Testis (tissue), 2 donors: ENCODE measurements at regions not wholly inside any gene's neighbourhood (a gene's known extent, or its start where the extent isn't known, plus 50 kb on each side); places are given as distances from the start of the nearest gene placed in this dataset.
"Not testable (repeated sequence)": the region's sequence is repeated elsewhere in the genome, so short reads cannot be mapped to it uniquely, and the experiment has no call there.

Experiments
- DNase-seq: peaks from one replicate; pipeline ENCODE4 v3.0.0-alpha.2; 2019
- H3K27ac ChIP-seq, 2 donors: fragments of 200-600 bp; sonication (generic); one replicate each; pipeline ENCODE4 v1.5.1; 2019
- H3K27me3 ChIP-seq: fragments of 200-600 bp; sonication (generic); one replicate; pipeline ENCODE4 v1.5.1; 2019
- H3K36me3 ChIP-seq: fragments of 200-600 bp; sonication (generic); one replicate; pipeline ENCODE4 v1.5.1; 2017; ENCODE audit warnings: low read depth; ENCODE audit errors: missing control alignments
- H3K4me1 ChIP-seq: fragments of 200-600 bp; sonication (generic); one replicate; pipeline ENCODE4 v1.5.1; 2019
- H3K4me3 ChIP-seq, 2 donors: fragments of 200-600 bp; sonication (generic); one replicate each; pipeline ENCODE4 v1.5.1; 2017 to 2019
- H3K9me3 ChIP-seq: fragments of 200-600 bp; sonication (generic); one replicate; pipeline ENCODE4 v1.5.1; 2017
- POLR2A ChIP-seq: fragments of 450-650 bp; IDR thresholded peaks from one replicate; pipeline ENCODE4 v1.6.1; 2017; ENCODE audit warnings: antibody characterized with exemption, mild to moderate bottlenecking, moderate library complexity
- WGBS, 2 donors: methylation state at CpG; one replicate each; pipeline ENCODE4 v1.1.5; 2018; 5-methylcytosine and 5-hydroxymethylcytosine counted together
- intact Hi-C: fragments of 100-400 bp; cut with DNase I; formaldehyde crosslinking; loops from one replicate; pipeline ENCODE4 v1.15.1; 2023; ENCODE audit warnings: low total_unique reads
- TF ChIP-seq, protein P1 (sequence below), 3 experiments: fragments of 450-650 bp in 2 of 3; fragments of 200-600 bp in 1 of 3; sonication (generic) in 1 of 3; IDR thresholded peaks; one replicate each; pipeline ENCODE4 v1.5.1; 2016 to 2019; ENCODE audit warnings: antibody characterized with exemption in 3 of 3, mild to moderate bottlenecking in 2 of 3, moderate library complexity in 1 of 3

DNA sequence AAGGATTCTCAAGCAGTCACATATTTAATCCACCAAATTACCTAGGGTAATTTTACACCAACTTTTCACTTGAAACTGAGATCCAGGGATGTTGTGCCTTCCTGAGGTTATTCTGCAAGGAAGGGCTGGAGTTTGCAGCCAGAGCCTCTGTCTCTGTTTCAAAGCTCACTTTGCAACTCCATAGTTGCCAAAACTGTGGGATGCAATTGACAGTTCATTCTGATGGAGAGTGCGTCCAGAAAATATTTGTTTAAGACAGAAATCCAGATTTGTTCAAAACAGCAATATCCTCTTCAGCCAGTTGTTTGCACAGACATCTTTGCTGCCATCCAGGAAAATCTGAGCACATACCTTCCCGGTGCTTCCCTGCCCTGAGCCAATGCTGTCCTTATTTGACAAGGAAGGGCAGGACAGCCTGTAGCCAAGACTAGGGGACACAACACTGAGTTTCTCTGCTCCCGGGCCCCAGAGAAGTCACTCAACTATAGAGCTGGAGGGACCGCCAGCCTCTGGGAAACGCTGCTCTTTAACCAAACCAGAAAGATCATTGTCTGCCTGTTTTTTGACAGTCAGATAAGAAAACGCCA is 297.4 kb downstream of the HIVEP2 start:
- H3K4me3 ChIP-seq: no peak overlapping the region
- no peak overlapping the region for H3K27ac ChIP-seq
- no peaks in the 10 kb centered on the region for H3K9me3 ChIP-seq
- no peaks in the 10 kb centered on the region for H3K4me1 ChIP-seq
- intact Hi-C loops: no loop called here
- 53% methylated on average over 5 to 6 of the region's 6 CpGs for WGBS, 2 donors
- no peaks in the 10 kb centered on the region for H3K27me3 ChIP-seq
- DNase-seq: no peak
- H3K36me3 ChIP-seq: no peaks in the 10 kb centered on the region
- TF ChIP-seq, protein P1, sequence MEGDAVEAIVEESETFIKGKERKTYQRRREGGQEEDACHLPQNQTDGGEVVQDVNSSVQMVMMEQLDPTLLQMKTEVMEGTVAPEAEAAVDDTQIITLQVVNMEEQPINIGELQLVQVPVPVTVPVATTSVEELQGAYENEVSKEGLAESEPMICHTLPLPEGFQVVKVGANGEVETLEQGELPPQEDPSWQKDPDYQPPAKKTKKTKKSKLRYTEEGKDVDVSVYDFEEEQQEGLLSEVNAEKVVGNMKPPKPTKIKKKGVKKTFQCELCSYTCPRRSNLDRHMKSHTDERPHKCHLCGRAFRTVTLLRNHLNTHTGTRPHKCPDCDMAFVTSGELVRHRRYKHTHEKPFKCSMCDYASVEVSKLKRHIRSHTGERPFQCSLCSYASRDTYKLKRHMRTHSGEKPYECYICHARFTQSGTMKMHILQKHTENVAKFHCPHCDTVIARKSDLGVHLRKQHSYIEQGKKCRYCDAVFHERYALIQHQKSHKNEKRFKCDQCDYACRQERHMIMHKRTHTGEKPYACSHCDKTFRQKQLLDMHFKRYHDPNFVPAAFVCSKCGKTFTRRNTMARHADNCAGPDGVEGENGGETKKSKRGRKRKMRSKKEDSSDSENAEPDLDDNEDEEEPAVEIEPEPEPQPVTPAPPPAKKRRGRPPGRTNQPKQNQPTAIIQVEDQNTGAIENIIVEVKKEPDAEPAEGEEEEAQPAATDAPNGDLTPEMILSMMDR (IDR thresholded peaks at IDR 0.05): no peak
- TF ChIP-seq POLR2A: no peak

DNA sequence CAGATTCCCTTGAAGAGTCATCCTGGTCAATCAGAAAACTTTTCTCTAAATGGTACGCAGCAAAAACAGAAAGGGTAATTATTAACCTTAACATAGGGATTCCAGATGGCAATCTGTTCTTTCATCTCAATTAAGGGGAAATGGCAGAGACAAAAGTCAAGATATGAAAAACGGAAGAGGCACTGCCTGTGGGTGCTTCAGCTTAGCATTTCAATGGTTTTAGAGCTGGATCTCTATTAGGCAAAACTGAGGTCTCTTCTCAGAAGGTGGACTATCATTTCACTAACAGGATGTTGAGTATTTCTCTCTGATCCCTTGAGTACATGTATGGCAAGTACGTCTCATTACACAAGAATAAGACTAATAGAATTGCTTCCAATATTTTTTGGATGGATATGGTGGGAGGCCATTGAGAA is 296.9 kb downstream of the HIVEP2 start:
- Histone ChIP-seq H3K27ac (no peak overlapping the region), H3K9me3 (no peaks in the 10 kb centered on the region), H3K4me3 (no peak overlapping the region), H3K27me3 (no peaks in the 10 kb centered on the region), H3K36me3 (no peaks in the 10 kb centered on the region), H3K4me1 (no peaks in the 10 kb centered on the region)
- intact Hi-C loops: no loop called here
- TF ChIP-seq, protein P1 (IDR thresholded peaks at IDR 0.05): no peak
- TF ChIP-seq POLR2A: no peak
- WGBS, 2 donors: 57 to 59% methylated on average over 3 of the region's 3 CpGs
- DNase-seq: no peak

DNA sequence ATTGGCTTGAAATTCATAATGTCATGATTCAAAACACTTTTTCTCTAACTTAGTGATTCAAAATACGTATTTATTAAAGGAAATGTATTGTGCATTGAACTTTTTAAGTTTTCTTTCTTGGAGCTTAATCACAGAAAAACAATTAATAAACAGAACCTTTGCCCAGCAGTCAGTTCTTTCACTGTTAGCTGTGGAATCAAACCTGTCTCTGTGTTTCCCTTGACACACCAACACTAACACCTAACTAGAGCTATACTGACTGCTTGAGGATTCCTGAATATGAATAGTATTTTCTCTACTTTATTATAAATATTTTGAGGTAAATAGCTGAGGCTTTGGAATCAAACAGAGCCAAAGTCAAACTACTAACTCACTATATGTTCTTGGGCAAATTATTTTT is 296.4 kb downstream of the HIVEP2 start:
- H3K27me3 ChIP-seq: no peaks in the 10 kb centered on the region
- no peak overlapping the region for H3K27ac ChIP-seq
- intact Hi-C loops: no loop called here
- TF ChIP-seq, protein P1 (IDR thresholded peaks at IDR 0.05): no peak
- TF ChIP-seq POLR2A: no peak
- H3K36me3 ChIP-seq: no peaks in the 10 kb centered on the region
- no peak overlapping the region for H3K4me3 ChIP-seq
- no peaks in the 10 kb centered on the region for H3K9me3 ChIP-seq
- WGBS, 2 donors: 64 to 71% methylated on average over 1 of the region's 1 CpG
- no peak for DNase-seq
- H3K4me1 ChIP-seq: no peaks in the 10 kb centered on the region

DNA sequence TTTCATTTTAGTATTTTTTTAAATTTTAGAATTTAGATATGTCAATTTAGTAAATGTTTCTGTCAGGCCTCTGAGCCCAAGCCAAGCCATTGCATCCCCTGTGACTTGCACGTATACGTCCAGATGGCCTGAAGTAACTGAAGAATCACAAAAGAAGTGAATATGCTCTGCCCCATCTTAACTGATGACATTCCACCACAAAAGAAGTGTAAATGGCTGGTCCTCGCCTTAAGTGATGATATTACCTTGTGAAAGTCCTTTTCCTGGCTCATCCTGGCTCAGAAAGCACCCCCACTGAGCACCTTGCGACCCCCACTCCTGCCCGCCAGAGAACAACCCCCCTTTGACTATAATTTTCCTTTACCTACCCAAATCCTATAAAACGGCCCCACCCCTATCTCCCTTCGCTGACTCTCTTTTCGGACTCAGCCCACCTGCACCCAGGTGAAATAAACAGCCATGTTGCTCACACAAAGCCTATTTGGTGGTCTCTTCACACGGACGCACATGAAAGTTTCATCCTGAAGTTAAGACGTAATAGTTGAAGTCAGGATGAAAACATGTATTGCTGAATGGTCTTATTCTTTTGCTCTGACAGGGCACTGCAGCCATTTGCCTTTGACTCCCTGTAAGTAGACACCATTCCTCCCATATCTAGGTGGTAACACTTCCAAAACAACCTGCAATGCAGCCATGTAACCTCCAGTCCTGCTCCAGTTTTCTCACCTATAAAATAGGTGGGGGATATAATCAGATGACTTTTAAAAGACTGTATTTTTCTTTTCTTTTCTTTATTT is 295.3 kb downstream of the HIVEP2 start:
- DNase-seq, H3K36me3 ChIP-seq, H3K9me3 ChIP-seq, H3K4me1 ChIP-seq, intact Hi-C loops, H3K4me3 ChIP-seq, H3K27ac ChIP-seq, H3K27me3 ChIP-seq: not testable (repeated sequence)
- 85 to 89% methylated on average over 11 of the region's 11 CpGs for WGBS, 2 donors

DNA sequence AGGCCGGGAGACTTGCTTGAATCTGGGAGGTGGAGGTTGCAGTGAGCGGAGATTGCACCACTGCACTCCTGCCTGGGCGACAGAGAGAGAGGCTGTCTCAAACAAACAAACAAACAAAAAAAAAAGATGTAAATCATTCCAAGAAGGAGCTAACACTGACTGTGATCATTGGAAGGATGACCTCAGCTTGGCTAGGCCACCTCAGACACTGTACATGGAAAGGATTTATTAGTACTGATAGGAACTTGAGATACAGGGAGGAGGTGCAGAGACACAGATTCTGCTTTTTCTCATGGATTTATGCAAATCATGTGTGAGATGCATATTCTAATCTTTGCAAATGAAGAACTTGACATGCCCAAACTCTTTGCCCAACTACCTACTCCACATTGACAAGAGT is 293.6 kb downstream of the HIVEP2 start:
- no peak for DNase-seq
- Histone ChIP-seq H3K4me3 (no peak overlapping the region), H3K27me3 (no peaks in the 10 kb centered on the region), H3K4me1 (no peaks in the 10 kb centered on the region), H3K9me3 (no peaks in the 10 kb centered on the region), H3K36me3 (no peaks in the 10 kb centered on the region), H3K27ac (no peak overlapping the region)
- WGBS, 2 donors: 87 to 98% methylated on average over 3 of the region's 3 CpGs
- intact Hi-C loops: no loop called here
- TF ChIP-seq POLR2A: no peak
- TF ChIP-seq, protein P1 (IDR thresholded peaks at IDR 0.05): no peak
